Ecto neural progenitor cell (in vitro differentiated cells): ENCODE measurements at regions not wholly inside any gene's neighbourhood (a gene's known extent, or its start where the extent isn't known, plus 50 kb on each side); places are given as distances from the start of the nearest gene placed in this dataset.

Experiments
- DNase-seq: peaks from one replicate; pipeline ENCODE4 v3.0.0-alpha.2; 2018; ENCODE audit warnings: low spot score

DNA sequence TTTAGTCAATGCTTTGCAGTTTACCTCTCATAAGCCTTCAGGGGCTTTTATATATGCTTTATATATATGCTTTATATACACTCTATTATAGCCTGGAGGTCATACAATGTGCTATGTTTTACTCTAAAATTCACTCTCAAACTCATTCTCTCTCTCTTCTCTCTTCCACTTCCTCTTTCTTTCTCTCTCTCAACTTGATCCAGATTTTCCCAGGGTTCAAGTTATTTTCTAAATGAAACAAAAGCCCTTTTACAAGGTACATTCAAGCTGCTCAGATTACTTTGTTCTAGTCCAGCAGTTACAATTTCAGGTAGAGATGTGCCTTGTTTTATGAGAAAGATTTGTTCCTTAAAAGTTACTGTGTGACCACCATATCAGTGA, 79.6 kb upstream of the ACP3 start:
- no peak for DNase-seq

DNA sequence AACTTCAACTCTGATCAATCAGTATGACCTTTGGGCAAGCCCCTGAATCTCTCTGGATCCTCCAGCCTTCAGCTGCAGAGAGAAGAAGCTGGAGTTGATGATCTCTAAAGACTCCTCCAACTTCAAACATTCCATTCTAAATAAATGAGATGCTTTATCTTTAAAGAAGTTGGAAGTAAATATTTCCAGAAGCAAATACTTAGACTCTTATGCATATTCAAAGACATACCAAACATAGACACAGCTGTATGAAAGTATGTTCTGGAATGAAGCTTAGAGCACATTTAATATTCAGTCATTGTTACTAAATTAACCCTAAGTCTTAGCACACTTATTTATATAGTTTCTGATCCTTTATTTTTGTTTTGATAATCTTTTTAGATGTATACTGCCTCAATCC, 77.6 kb upstream of the ACP3 start:
- no peak for DNase-seq

- no peak for DNase-seq
Measured at GRCh38 chr3:132241776-132242514, 75.3 kb upstream of the ACP3 start.

- DNase-seq, result no peak
Measured at GRCh38 chr3:132242790-132243189, 74.4 kb upstream of the ACP3 start.

GRCh38 chr3:132245552-132246142, 71.6 kb upstream of the ACP3 start:
- no peak for DNase-seq

- DNase-seq, result no peak
Measured at GRCh38 chr3:132246212-132246611, 71.0 kb upstream of the ACP3 start.

DNA sequence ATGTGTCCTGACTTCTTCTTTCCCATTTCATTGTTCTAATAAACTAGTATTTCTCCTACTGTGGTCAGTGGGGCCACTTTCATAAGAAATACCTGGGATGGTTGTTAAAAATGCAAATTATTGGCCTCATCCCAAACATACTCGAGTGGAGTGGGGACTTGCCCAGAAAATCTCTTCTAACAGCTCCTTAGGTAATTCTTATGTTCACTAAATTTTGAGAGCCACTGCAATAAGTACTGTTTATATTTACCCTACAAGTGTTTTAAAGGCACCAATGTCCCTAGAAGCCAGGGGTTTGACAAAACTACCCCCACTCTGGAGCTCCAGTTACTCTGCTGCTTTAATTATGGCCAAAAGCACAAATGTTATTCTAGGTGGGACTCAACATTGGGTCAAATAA, 70.0 kb upstream of the ACP3 start:
- DNase-seq, result no peak

DNA sequence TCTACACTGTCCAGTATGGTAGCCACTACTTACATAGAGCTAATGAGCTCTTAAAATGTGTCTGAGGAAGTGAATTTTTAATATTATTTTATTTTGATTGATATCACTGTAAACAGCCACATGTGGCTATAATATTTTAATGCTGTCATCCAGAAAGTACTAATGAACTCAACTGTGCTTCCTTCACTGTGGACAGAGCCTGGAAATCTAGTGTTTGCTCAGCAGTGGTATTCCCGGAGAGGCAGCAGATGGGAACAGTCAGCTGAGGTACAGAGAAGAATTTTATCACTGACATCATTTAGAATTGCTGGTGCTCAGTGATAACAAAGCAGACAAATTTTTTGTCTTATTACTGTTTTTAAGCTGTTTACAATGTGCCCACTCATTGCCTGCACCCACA, 68.7 kb upstream of the ACP3 start:
- DNase-seq, result no peak

DNA sequence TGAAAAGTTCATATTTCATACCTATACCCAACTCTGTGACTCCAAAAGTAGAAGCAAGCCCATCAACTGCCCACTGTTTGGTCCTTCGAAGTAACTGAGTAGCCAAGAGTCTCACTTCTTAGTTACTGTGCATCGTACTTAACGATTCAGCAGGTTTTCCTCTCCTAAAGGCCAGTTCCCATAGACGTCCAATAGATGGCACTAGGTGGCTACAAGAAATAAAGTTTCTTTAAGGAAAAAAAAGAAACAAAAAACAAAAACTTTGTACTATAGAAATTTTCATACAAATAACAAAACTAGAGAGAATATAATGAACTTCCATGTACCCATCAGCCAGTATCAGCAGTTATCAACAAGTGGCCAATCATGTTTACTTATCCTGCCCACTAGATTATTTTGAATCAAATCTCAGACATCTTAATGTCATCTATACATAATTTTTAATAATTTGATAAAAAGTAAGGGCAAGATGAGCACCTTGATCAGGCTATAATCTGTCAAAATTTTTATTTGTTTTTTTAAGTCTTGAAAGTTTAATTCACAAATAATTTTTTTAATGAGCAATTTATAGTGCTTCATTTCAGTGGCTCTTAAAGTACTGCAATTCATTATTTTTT, 63.8 kb upstream of the ACP3 start:
- no peak for DNase-seq

GRCh38 chr3:132254076-132254755, 63.0 kb upstream of the ACP3 start:
- DNase-seq, result no peak

DNA sequence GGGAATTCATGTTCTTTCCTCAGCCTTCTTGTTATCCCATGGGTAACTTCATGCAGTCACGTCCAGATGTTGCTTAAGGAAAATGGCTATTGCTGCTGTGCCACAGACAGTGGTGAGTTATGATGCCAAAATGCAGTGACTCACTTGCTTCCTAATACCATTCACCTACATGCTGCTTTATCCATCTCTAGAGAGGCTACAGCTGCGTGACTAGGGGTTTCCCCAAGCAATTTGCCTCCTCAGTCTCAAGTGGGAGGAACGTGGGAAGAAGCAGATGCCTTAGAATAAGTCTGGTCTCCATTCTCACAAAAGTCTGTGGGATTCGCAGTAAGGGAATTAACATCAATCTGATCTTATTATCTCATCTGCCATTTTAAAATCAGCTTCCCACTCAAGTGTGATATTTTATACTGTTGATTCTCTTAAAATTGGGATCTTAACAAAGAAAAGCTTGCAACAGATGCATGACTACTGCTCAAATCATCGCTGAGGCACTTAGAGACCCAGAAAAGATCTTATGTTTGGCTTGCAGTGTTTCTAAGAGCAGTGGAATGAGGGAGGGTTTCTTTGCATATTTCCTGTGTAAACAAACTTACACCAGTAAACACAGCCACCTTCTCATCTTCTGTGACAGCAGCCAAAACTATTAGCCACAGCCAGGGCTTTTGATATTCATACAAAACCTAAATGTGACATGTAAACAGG, 62.0 kb upstream of the ACP3 start:
- no peak for DNase-seq

DNA sequence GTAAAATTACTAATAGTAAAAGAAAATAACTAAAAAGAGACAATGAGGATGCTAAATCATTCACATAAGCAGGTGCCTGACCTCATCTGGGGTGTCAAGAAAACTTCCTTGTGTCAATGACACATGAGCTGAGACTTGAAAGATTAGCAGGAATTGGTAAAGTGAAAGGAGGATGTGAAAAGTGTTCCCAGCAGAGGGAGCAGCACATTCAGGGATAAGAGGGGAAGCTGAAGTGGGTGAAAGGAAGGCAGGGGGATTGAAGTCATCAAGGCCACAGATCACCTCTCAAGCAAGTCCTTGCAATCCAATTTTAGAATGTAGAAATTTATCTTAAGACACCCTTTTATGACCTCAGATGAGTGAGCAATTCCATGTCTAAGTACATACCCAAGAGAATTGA, 60.2 kb upstream of the ACP3 start:
- peak; percentile 50 for DNase-seq

GRCh38 chr3:132261506-132261905, 55.7 kb upstream of the ACP3 start:
- no peak for DNase-seq

- no peak for DNase-seq
Measured at GRCh38 chr3:132262305-132262704, 54.9 kb upstream of the ACP3 start.

- no peak for DNase-seq
Measured at GRCh38 chr3:132262956-132263355, 54.3 kb upstream of the ACP3 start.

GRCh38 chr3:132265028-132265427, 52.2 kb upstream of the ACP3 start:
- DNase-seq, result no peak

- DNase-seq, result no peak
Measured at GRCh38 chr3:132265488-132265887, 51.7 kb upstream of the ACP3 start.

DNA sequence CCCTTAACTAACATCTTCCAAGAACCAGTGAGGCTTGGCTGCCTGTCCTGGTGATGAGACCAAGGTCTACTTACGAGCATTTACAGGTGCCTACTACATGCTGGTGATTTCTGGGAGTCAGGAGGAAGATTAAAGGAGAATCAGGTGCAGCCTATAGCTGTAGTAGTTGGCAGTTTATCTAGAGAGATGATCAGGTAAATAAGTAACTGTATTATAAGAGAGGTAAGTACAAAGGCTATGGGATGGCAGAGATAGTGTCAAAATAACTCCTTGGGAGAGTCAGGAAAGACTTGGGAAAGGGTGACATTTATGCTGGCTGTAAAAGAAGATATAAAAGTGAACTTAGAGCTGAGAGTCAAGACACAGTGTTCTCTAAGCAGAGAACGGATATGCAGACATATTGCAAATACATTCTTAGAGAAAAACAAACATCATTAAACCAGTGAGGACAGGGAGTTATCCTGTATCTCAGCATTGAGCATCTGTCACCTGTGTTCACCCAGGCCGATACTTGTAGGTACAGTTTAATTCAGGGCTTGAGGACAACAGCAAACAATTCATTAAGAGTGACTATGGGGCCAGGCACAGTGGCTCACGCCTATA, 49.7 kb upstream of the ACP3 start:
- no peak for DNase-seq
